Vagina (tissue), 2 donors: ENCODE measurements at regions not wholly inside any gene's neighbourhood (a gene's known extent, or its start where the extent isn't known, plus 50 kb on each side); places are given as distances from the start of the nearest gene placed in this dataset.

Experiments used
- CTCF ChIP-seq, 3 experiments: fragments of 450-650 bp in 2 of 3; fragments of 200-600 bp in 1 of 3; sonication (generic) in 1 of 3; IDR thresholded peaks; one replicate each; pipeline ENCODE4 v1.5.1; 2017 to 2019; ENCODE audit warnings: antibody characterized with exemption in 3 of 3, mild to moderate bottlenecking in 2 of 3, moderate library complexity in 2 of 3
- POLR2A ChIP-seq, 2 donors: fragments of 450-650 bp; IDR thresholded peaks; one replicate each; pipeline ENCODE4 v1.6.1; 2017; ENCODE audit warnings: antibody characterized with exemption in 2 of 2, mild to moderate bottlenecking in 2 of 2, moderate library complexity in 2 of 2
- POLR2AphosphoS5 ChIP-seq, 2 donors: sonication (generic); formaldehyde crosslinking; IDR thresholded peaks; one replicate each; pipeline ENCODE4 v1.9.0; 2017; ENCODE audit warnings: antibody characterized with exemption in 2 of 2, mild to moderate bottlenecking in 2 of 2, low read depth in 1 of 2; ENCODE audit not compliant: insufficient read depth in 1 of 2

DNA sequence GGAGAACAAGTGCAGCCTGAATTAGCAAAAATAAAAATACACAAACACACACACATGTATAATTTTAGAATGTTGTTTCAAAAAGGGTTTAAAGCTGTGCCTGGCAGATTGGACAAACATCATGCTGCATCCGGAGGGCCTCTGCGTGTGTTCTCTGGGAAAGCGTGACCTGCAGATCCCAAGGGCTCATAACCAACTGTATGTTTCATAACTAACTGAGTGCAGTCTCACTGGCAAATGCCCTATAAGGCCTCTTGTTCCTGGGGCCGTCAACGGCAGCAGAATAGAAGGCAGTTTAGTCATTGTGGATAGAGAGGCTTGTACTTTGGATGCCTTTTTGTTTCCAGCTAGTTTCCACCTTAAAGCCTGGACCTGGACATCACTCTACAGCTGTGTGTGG is 243.8 kb upstream of the KIAA1217 start:
- TF ChIP-seq CTCF (IDR thresholded peaks at IDR 0.05) (no peak), POLR2AphosphoS5 (IDR thresholded peaks at IDR 0.05; ENCODE audit: insufficient read depth in 1 of 2, low read depth in 1 of 2) (no peak), POLR2A (IDR thresholded peaks at IDR 0.05) (no peak)
